ENCODE measurements at regions not wholly inside any gene's neighbourhood (a gene's known extent, or its start where the extent isn't known, plus 50 kb on each side); places are given as distances from the start of the nearest gene placed in this dataset.
A peak's percentile ranks its signal among the peaks of the same experiment; 100 is the strongest.

DNA sequence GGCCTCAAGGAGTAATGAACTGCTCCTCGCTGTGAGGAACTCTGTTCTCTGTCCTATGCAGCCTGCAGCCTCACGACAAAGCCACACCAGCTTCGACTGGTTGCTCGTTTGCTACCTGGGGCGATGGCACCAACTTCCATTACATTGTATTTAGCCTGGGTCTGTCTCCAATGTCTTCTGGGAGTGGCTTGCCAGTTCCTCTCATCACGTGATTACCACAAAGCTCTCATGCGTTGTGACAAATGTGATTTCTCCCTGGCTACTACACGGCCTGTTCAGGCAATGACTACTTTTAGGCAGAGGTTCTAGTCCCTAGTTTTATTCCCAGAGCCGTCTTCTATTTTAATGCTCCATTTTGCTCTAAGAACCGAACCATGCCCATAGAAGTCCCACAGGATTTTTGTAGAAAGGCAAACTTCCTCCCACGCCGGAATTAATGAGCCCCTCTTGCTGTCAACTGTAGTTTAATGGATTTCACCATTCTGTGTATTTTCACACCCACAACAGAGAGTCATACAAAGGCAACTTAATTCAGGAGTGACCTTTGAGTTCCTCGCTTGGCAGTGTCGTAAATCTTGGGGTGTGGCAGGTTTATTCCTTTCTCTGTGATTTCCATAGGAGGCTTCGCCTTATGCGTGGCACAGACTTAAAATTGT lies 351.9 kb downstream of the EFNB2 start:
- intact Hi-C loops (cut with micrococcal nuclease): no loop called here
- Histone ChIP-seq H2AFZ (replicated peaks; ENCODE audit: low read length, poor library complexity) (no peak overlapping the region), H3K27ac (ENCODE audit: insufficient read depth, low read length) (no peak overlapping the region), H2AK9ac (replicated peaks; ENCODE audit: low read depth, low read length, poor library complexity) (no peak overlapping the region), H3K18ac (ENCODE audit: low read depth, low read length) (no peak overlapping the region), H3K9ac (ENCODE audit: low read depth, low read length) (no peak overlapping the region), H3K4me1 (ENCODE audit: control insufficient read depth, insufficient read depth, low read length) (no peaks in the 10 kb centered on the region), H3K79me1 (ENCODE audit: low read depth in 1 of 2, low read length in 2 of 2) (no peaks in the 10 kb centered on the region), H4K5ac (ENCODE audit: low read depth, low read length) (no peak overlapping the region), H3K4me2 (ENCODE audit: low read depth, low read length) (no peak overlapping the region), H3K14ac (replicated peaks; ENCODE audit: low read depth, low read length) (peak overlapping the region; percentile 10; the same call in 1 of the 2 replicates), H2BK120ac (ENCODE audit: low read depth, low read length) (no peak overlapping the region), H3K9me3 (ENCODE audit: control insufficient read depth, insufficient read depth, low read length) (peaks cover 3% of the 10 kb centered on the region; the same call in 1 of the 2 replicates), H3K36me3 (ENCODE audit: control insufficient read depth, insufficient read depth, low read length) (no peaks in the 10 kb centered on the region), H3K56ac (ENCODE audit: extremely low read depth, insufficient read depth, low read length) (no peak overlapping the region), H3K4me3 (ENCODE audit: insufficient read depth, low read depth, low read length) (no peak overlapping the region), H3K27me3 (ENCODE audit: control insufficient read depth, insufficient read depth, low read length) (no peaks in the 10 kb centered on the region), H4K20me1 (ENCODE audit: insufficient read depth, low read length) (no peaks in the 10 kb centered on the region), H2BK5ac (ENCODE audit: low read depth, low read length, poor library complexity, severe bottlenecking) (no peak overlapping the region), H3K9me1 (ENCODE audit: insufficient read depth, low read length) (peaks cover 4% of the 10 kb centered on the region; the same call in 1 of the 2 replicates), H4K8ac (ENCODE audit: low read depth in 2 of 2, low read length in 2 of 2) (peak overlapping the region; percentile 7 to 67; a peak in 1 of 4 replicates), H2BK15ac (ENCODE audit: low read depth, low read length) (peak overlapping the region; percentile 71; the same call in 1 of the 3 replicates), H2AK5ac (ENCODE audit: low read depth, low read length) (no peak overlapping the region; the same call in 1 of the 2 replicates), H3K4ac (ENCODE audit: low read depth, low read length) (no peak overlapping the region; the same call in 1 of the 2 replicates), H2BK20ac (ENCODE audit: low read depth, low read length) (0 out of 2 replicates have a peak overlapping the region, but pooled peaks have one; percentile 20), H3K23ac (ENCODE audit: low read depth, low read length) (no peak overlapping the region), H4K91ac (ENCODE audit: insufficient read depth, low read depth, low read length) (no peak overlapping the region; the same call in 1 of the 2 replicates)
- dilution Hi-C loops (cut with HindIII; ENCODE audit: low sequenced_read_pairs, unreplicated experiment): no loop called here
- in situ Hi-C loops (cut with MboI; ENCODE audit: low sequenced_read_pairs): no loop called here
- no TSS peak for BruUV-seq (replicated peaks)
- DNase-seq (no peak), ATAC-seq (ENCODE audit: low read depth) (no peak)
- ChIA-PET CTCF (no interaction called here), POLR2A (ENCODE audit: unreplicated experiment) (no interaction called here)
- TF ChIP-seq MXI1 (IDR thresholded peaks at IDR 0.05; ENCODE audit: borderline replicate concordance, low read depth, low read length) (no peak), RAD21 (IDR thresholded peaks at IDR 0.05; ENCODE audit: low read length) (no peak), SMC3 (IDR thresholded peaks at IDR 0.05; ENCODE audit: low read depth, low read length) (no peak), RCOR1 (IDR thresholded peaks at IDR 0.05; ENCODE audit: insufficient replicate concordance, low read length) (no peak), RFX5 (IDR thresholded peaks at IDR 0.05; ENCODE audit: low read depth, low read length) (no peak), NFE2L2 (IDR thresholded peaks at IDR 0.05; ENCODE audit: low read depth, low read length) (no peak)
- TF ChIP-seq, protein P1, sequence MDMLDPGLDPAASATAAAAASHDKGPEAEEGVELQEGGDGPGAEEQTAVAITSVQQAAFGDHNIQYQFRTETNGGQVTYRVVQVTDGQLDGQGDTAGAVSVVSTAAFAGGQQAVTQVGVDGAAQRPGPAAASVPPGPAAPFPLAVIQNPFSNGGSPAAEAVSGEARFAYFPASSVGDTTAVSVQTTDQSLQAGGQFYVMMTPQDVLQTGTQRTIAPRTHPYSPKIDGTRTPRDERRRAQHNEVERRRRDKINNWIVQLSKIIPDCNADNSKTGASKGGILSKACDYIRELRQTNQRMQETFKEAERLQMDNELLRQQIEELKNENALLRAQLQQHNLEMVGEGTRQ (IDR thresholded peaks at IDR 0.05; ENCODE audit: low read depth, low read length): no peak
- TF ChIP-seq, protein P2, sequence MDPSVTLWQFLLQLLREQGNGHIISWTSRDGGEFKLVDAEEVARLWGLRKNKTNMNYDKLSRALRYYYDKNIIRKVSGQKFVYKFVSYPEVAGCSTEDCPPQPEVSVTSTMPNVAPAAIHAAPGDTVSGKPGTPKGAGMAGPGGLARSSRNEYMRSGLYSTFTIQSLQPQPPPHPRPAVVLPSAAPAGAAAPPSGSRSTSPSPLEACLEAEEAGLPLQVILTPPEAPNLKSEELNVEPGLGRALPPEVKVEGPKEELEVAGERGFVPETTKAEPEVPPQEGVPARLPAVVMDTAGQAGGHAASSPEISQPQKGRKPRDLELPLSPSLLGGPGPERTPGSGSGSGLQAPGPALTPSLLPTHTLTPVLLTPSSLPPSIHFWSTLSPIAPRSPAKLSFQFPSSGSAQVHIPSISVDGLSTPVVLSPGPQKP (IDR thresholded peaks at IDR 0.05; ENCODE audit: borderline replicate concordance, low read depth, low read length): no peak
- 85% methylated on average over 4 of the region's 16 CpGs; no CpG with 5 or more reads in 1 of the 2 experiments for WGBS, 2 experiments (ENCODE audit: extremely low coverage in 2 of 2, insufficient read length in 1 of 2)

Data from IMR-90 (cell line).